Natural killer cell (primary cell): ENCODE measurements at regions not wholly inside any gene's neighbourhood (a gene's known extent, or its start where the extent isn't known, plus 50 kb on each side); places are given as distances from the start of the nearest gene placed in this dataset.

ENCODE experiments used
- ATAC-seq, 3 donors: fragments of 150-1000 bp in 2 of 3; fragments of 200-7000 bp in 1 of 3; cut with Tn5 transposase; 1 replicate in 1 of 3; 2 replicates in 2 of 3; pipeline ENCODE4 v1.10.0; 2021; ENCODE audit warnings: mild to moderate bottlenecking in 2 of 3, moderate library complexity in 2 of 3
- DNase-seq, 2 donors: peaks; one replicate each; pipeline versions ENCODE4 v3.0.0 to v3.0.0-alpha.2; 2013 to 2021; ENCODE audit warnings: mixed read lengths in 1 of 2
- H3K27ac ChIP-seq: one replicate; pipeline ENCODE4 v1.5.1; 2013; ENCODE audit warnings: mild to moderate bottlenecking, low read length
- H3K27me3 ChIP-seq: one replicate; pipeline ENCODE4 v1.6.1; 2013; ENCODE audit warnings: low read length; ENCODE audit not compliant: control insufficient read depth, insufficient read depth
- H3K36me3 ChIP-seq: one replicate; pipeline ENCODE4 v1.6.1; 2013; ENCODE audit warnings: low read length; ENCODE audit not compliant: control insufficient read depth, insufficient read depth
- H3K4me1 ChIP-seq: one replicate; pipeline ENCODE4 v1.6.1; 2013; ENCODE audit warnings: low read length; ENCODE audit not compliant: control insufficient read depth, insufficient read depth
- H3K4me3 ChIP-seq: one replicate; pipeline ENCODE4 v1.5.1; 2013; ENCODE audit warnings: low read length
- H3K9me3 ChIP-seq: one replicate; pipeline ENCODE4 v1.6.1; 2013; ENCODE audit warnings: low read length; ENCODE audit not compliant: control insufficient read depth, insufficient read depth
- H3K27ac Mint-ChIP-seq, 2 donors: one replicate each; pipeline ENCODE4 v1.8.0; 2022; ENCODE audit warnings: mild to moderate bottlenecking in 2 of 2, mixed read lengths in 2 of 2, moderate library complexity in 1 of 2
- H3K27me3 Mint-ChIP-seq, 2 donors: one replicate each; pipeline ENCODE4 v1.8.0; 2022; ENCODE audit warnings: low read depth in 2 of 2, mixed read lengths in 2 of 2
- H3K36me3 Mint-ChIP-seq: one replicate; pipeline ENCODE4 v1.8.0; 2022; ENCODE audit warnings: mixed read lengths
- H3K4me1 Mint-ChIP-seq, 2 donors: one replicate each; pipeline ENCODE4 v1.8.0; 2022; ENCODE audit warnings: mixed read lengths in 2 of 2
- H3K4me3 Mint-ChIP-seq: one replicate; pipeline ENCODE4 v1.8.0; 2022; ENCODE audit warnings: mild to moderate bottlenecking, moderate library complexity, mixed read lengths
- H3K9me3 Mint-ChIP-seq, 2 donors: one replicate each; pipeline ENCODE4 v1.8.0; 2022; ENCODE audit warnings: mixed read lengths in 2 of 2
- CTCF ChIP-seq: fragments of 200-600 bp; IDR thresholded peaks from one replicate; pipeline ENCODE4 v1.8.0; 2022; ENCODE audit warnings: antibody characterized with exemption
- WGBS: methylation state at CpG from one replicate; pipeline ENCODE4 v1.1.7; 2013; ENCODE audit warnings: missing lambda C conversion rate; ENCODE audit not compliant: insufficient coverage; 5-methylcytosine and 5-hydroxymethylcytosine counted together
- intact Hi-C: fragments of 100-400 bp; cut with micrococcal nuclease; formaldehyde crosslinking; loops from one replicate; pipeline ENCODE4 v1.14.2; 2022

GRCh38 chr7:50959560-50959959 is 176.9 kb upstream of the GRB10 start:
- Mint-ChIP-seq H3K9me3 (no peaks in the 10 kb centered on the region), H3K4me3 (no peak overlapping the region), H3K36me3 (no peaks in the 10 kb centered on the region), H3K4me1 (no peaks in the 10 kb centered on the region), H3K27ac (no peak overlapping the region), H3K27me3 (no peaks in the 10 kb centered on the region)
- WGBS, result 91% methylated on average over 4 of the region's 4 CpGs
- DNase-seq, result no peak
- no peaks in the 10 kb centered on the region for H3K4me1 ChIP-seq
- no peak for ATAC-seq
- no peak overlapping the region for H3K27ac ChIP-seq
- H3K4me3 ChIP-seq, result no peak overlapping the region
- intact Hi-C loops, result no loop called here
- no peaks in the 10 kb centered on the region for H3K27me3 ChIP-seq
- TF ChIP-seq CTCF, result no peak
- no peaks in the 10 kb centered on the region for H3K9me3 ChIP-seq
- no peaks in the 10 kb centered on the region for H3K36me3 ChIP-seq

GRCh38 chr7:50957855-50958254 is 175.2 kb upstream of the GRB10 start:
- no peaks in the 10 kb centered on the region for H3K9me3 Mint-ChIP-seq
- H3K36me3 Mint-ChIP-seq, result no peaks in the 10 kb centered on the region
- H3K27me3 Mint-ChIP-seq, result no peaks in the 10 kb centered on the region
- Histone ChIP-seq H3K4me1 (no peaks in the 10 kb centered on the region), H3K4me3 (no peak overlapping the region), H3K9me3 (no peaks in the 10 kb centered on the region), H3K27me3 (no peaks in the 10 kb centered on the region), H3K36me3 (no peaks in the 10 kb centered on the region), H3K27ac (no peak overlapping the region)
- no peak for DNase-seq
- H3K27ac Mint-ChIP-seq, result no peak overlapping the region
- intact Hi-C loops, result no loop called here
- 83% methylated on average over 3 of the region's 3 CpGs for WGBS
- TF ChIP-seq CTCF, result no peak
- H3K4me1 Mint-ChIP-seq, result no peaks in the 10 kb centered on the region
- H3K4me3 Mint-ChIP-seq, result no peak overlapping the region
- ATAC-seq, result no peak

- no peak overlapping the region for H3K27ac ChIP-seq
- H3K4me3 ChIP-seq, result no peak overlapping the region
- WGBS, result 78% methylated on average over 5 of the region's 6 CpGs
- no peak for TF ChIP-seq CTCF
- H3K27ac Mint-ChIP-seq, result no peak overlapping the region
- DNase-seq (no peak), ATAC-seq (no peak)
- H3K9me3 ChIP-seq, result no peaks in the 10 kb centered on the region
- no peak overlapping the region for H3K4me3 Mint-ChIP-seq
- no peaks in the 10 kb centered on the region for H3K27me3 Mint-ChIP-seq
- intact Hi-C loops, result no loop called here
- H3K36me3 ChIP-seq, result no peaks in the 10 kb centered on the region
- H3K9me3 Mint-ChIP-seq, result no peaks in the 10 kb centered on the region
- H3K4me1 Mint-ChIP-seq, result no peaks in the 10 kb centered on the region
- no peaks in the 10 kb centered on the region for H3K4me1 ChIP-seq
- no peaks in the 10 kb centered on the region for H3K27me3 ChIP-seq
- no peaks in the 10 kb centered on the region for H3K36me3 Mint-ChIP-seq
Measured at GRCh38 chr7:50957431-50957830, 174.7 kb upstream of the GRB10 start.

GRCh38 chr7:50956522-50957155 is 173.9 kb upstream of the GRB10 start:
- no peak for DNase-seq
- Mint-ChIP-seq H3K27me3 (no peaks in the 10 kb centered on the region), H3K4me1 (no peaks in the 10 kb centered on the region), H3K27ac (no peak overlapping the region), H3K9me3 (no peaks in the 10 kb centered on the region), H3K36me3 (no peaks in the 10 kb centered on the region), H3K4me3 (no peak overlapping the region)
- 89% methylated on average over 7 of the region's 8 CpGs for WGBS
- H3K9me3 ChIP-seq, result no peaks in the 10 kb centered on the region
- no peak for TF ChIP-seq CTCF
- no peak overlapping the region for H3K27ac ChIP-seq
- ATAC-seq, result no peak
- H3K4me3 ChIP-seq, result no peak overlapping the region
- H3K27me3 ChIP-seq, result no peaks in the 10 kb centered on the region
- H3K4me1 ChIP-seq, result no peaks in the 10 kb centered on the region
- intact Hi-C loops, result no loop called here
- H3K36me3 ChIP-seq, result no peaks in the 10 kb centered on the region
